SU-DHL-6 (cell line): ENCODE measurements at regions not wholly inside any gene's neighbourhood (a gene's known extent, or its start where the extent isn't known, plus 50 kb on each side); places are given as distances from the start of the nearest gene placed in this dataset.

Source experiments
- CTCF ChIP-seq: fragments of 200-600 bp; sonication (generic); IDR thresholded peaks from one replicate; pipeline ENCODE4 v1.5.1; 2017; ENCODE audit warnings: antibody characterized with exemption, mild to moderate bottlenecking, low read length, moderate library complexity; ENCODE audit not compliant: insufficient read depth, poor library complexity, severe bottlenecking
- EZH2phosphoT487 ChIP-seq: fragments of 200-600 bp; sonication (generic), shearing (Covaris generic); conservative IDR thresholded peaks from 2 replicates; pipeline ENCODE4 v1.6.1; 2018; ENCODE audit warnings: mild to moderate bottlenecking, antibody characterized with exemption, low read length, moderate library complexity, mixed read lengths

- TF ChIP-seq CTCF, result no peak
- no peak for TF ChIP-seq EZH2phosphoT487
Observed at GRCh38 chr20:19016140-19016497, 196.3 kb upstream of the SLC24A3 start.
